ENCODE measurements at regions not wholly inside any gene's neighbourhood (a gene's known extent, or its start where the extent isn't known, plus 50 kb on each side); places are given as distances from the start of the nearest gene placed in this dataset. TPM values are rescaled to one million over a fixed set of nuclear protein-coding genes. Genes with fewer than 3 reads are reported as not detected.

Small RNA genes in the stretch of these regions (small RNA-seq; reads per million reads assigned to genes)
- gene RNU1-130P: not detected
